ENCODE measurements at regions not wholly inside any gene's neighbourhood (a gene's known extent, or its start where the extent isn't known, plus 50 kb on each side); places are given as distances from the start of the nearest gene placed in this dataset.
"Not testable (repeated sequence)": the region's sequence is repeated elsewhere in the genome, so short reads cannot be mapped to it uniquely, and the experiment has no call there.

- Histone ChIP-seq H3K27me3 (ENCODE audit: low read depth, low read length) (no peaks in the 10 kb centered on the region), H3K9me3 (ENCODE audit: control insufficient read depth in 1 of 2, low read length in 2 of 2) (no peaks in the 10 kb centered on the region), H3K4me3 (ENCODE audit: low read depth in 1 of 2, low read length in 2 of 2) (no peak overlapping the region), H3K4me1 (ENCODE audit: control insufficient read depth in 1 of 2, insufficient read depth in 2 of 2, low read length in 2 of 2) (no peaks in the 10 kb centered on the region), H3K36me3 (ENCODE audit: control insufficient read depth in 1 of 2, insufficient read depth in 2 of 2, low read length in 2 of 2) (no peaks in the 10 kb centered on the region), H3K27ac (ENCODE audit: low read length) (no peak overlapping the region)
Observed at GRCh38 chr5:42089705-42090104, 164.6 kb downstream of the FBXO4 start.

GRCh38 chr5:42090162-42090561 is 165.1 kb downstream of the FBXO4 start:
- no peaks in the 10 kb centered on the region for H3K4me1 ChIP-seq (ENCODE audit: control insufficient read depth in 1 of 2, insufficient read depth in 2 of 2, low read length in 2 of 2)
- H3K27ac ChIP-seq (ENCODE audit: low read length) = no peak overlapping the region
- no peaks in the 10 kb centered on the region for H3K27me3 ChIP-seq (ENCODE audit: low read depth, low read length)
- H3K4me3 ChIP-seq (ENCODE audit: low read depth in 1 of 2, low read length in 2 of 2) = no peak overlapping the region
- no peaks in the 10 kb centered on the region for H3K36me3 ChIP-seq (ENCODE audit: control insufficient read depth in 1 of 2, insufficient read depth in 2 of 2, low read length in 2 of 2)
- H3K9me3 ChIP-seq (ENCODE audit: control insufficient read depth in 1 of 2, low read length in 2 of 2) = no peaks in the 10 kb centered on the region

- H3K27ac ChIP-seq (ENCODE audit: low read length); H3K9me3 ChIP-seq (ENCODE audit: control insufficient read depth in 1 of 2, low read length in 2 of 2); H3K36me3 ChIP-seq (ENCODE audit: control insufficient read depth in 1 of 2, insufficient read depth in 2 of 2, low read length in 2 of 2); H3K4me1 ChIP-seq (ENCODE audit: control insufficient read depth in 1 of 2, insufficient read depth in 2 of 2, low read length in 2 of 2); H3K4me3 ChIP-seq (ENCODE audit: low read depth in 1 of 2, low read length in 2 of 2); H3K27me3 ChIP-seq (ENCODE audit: low read depth, low read length): not testable (repeated sequence)
Observed at GRCh38 chr5:42099846-42100245, 174.8 kb downstream of the FBXO4 start.

- Histone ChIP-seq H3K36me3 (ENCODE audit: control insufficient read depth in 1 of 2, insufficient read depth in 2 of 2, low read length in 2 of 2) (no peaks in the 10 kb centered on the region), H3K4me1 (ENCODE audit: control insufficient read depth in 1 of 2, insufficient read depth in 2 of 2, low read length in 2 of 2) (no peaks in the 10 kb centered on the region), H3K9me3 (ENCODE audit: control insufficient read depth in 1 of 2, low read length in 2 of 2) (peaks cover 0 to 6% of the 10 kb centered on the region in 2 donors), H3K27me3 (ENCODE audit: low read depth, low read length) (no peaks in the 10 kb centered on the region), H3K4me3 (ENCODE audit: low read depth in 1 of 2, low read length in 2 of 2) (no peak overlapping the region), H3K27ac (ENCODE audit: low read length) (no peak overlapping the region)
Observed at GRCh38 chr5:42108468-42108867, 183.4 kb downstream of the FBXO4 start.

GRCh38 chr5:42109006-42109572 is 184.0 kb downstream of the FBXO4 start:
- H3K4me3 ChIP-seq (ENCODE audit: low read depth in 1 of 2, low read length in 2 of 2) = no peak overlapping the region

GRCh38 chr5:42115721-42116120 is 190.6 kb downstream of the FBXO4 start:
- not testable (repeated sequence) for H3K27me3 ChIP-seq (ENCODE audit: low read depth, low read length); H3K4me3 ChIP-seq (ENCODE audit: low read depth in 1 of 2, low read length in 2 of 2); H3K36me3 ChIP-seq (ENCODE audit: control insufficient read depth in 1 of 2, insufficient read depth in 2 of 2, low read length in 2 of 2); H3K4me1 ChIP-seq (ENCODE audit: control insufficient read depth in 1 of 2, insufficient read depth in 2 of 2, low read length in 2 of 2); H3K27ac ChIP-seq (ENCODE audit: low read length); H3K9me3 ChIP-seq (ENCODE audit: control insufficient read depth in 1 of 2, low read length in 2 of 2)

More at GRCh38 chr5:42109006-42109572, 184.0 kb downstream of the FBXO4 start:
- Histone ChIP-seq H3K9me3 (ENCODE audit: control insufficient read depth in 1 of 2, low read length in 2 of 2) (peaks cover 0 to 6% of the 10 kb centered on the region in 2 donors), H3K27ac (ENCODE audit: low read length) (no peak overlapping the region), H3K4me1 (ENCODE audit: control insufficient read depth in 1 of 2, insufficient read depth in 2 of 2, low read length in 2 of 2) (no peaks in the 10 kb centered on the region), H3K27me3 (ENCODE audit: low read depth, low read length) (no peaks in the 10 kb centered on the region), H3K36me3 (ENCODE audit: control insufficient read depth in 1 of 2, insufficient read depth in 2 of 2, low read length in 2 of 2) (no peaks in the 10 kb centered on the region)

GRCh38 chr5:42120070-42120469 is 195.0 kb downstream of the FBXO4 start:
- Histone ChIP-seq H3K4me3 (ENCODE audit: low read depth in 1 of 2, low read length in 2 of 2) (no peak overlapping the region), H3K9me3 (ENCODE audit: control insufficient read depth in 1 of 2, low read length in 2 of 2) (no peaks in the 10 kb centered on the region), H3K4me1 (ENCODE audit: control insufficient read depth in 1 of 2, insufficient read depth in 2 of 2, low read length in 2 of 2) (no peaks in the 10 kb centered on the region), H3K27ac (ENCODE audit: low read length) (no peak overlapping the region), H3K27me3 (ENCODE audit: low read depth, low read length) (no peaks in the 10 kb centered on the region), H3K36me3 (ENCODE audit: control insufficient read depth in 1 of 2, insufficient read depth in 2 of 2, low read length in 2 of 2) (no peaks in the 10 kb centered on the region)

- Histone ChIP-seq H3K36me3 (ENCODE audit: control insufficient read depth in 1 of 2, insufficient read depth in 2 of 2, low read length in 2 of 2) (no peaks in the 10 kb centered on the region), H3K9me3 (ENCODE audit: control insufficient read depth in 1 of 2, low read length in 2 of 2) (no peaks in the 10 kb centered on the region), H3K27me3 (ENCODE audit: low read depth, low read length) (no peaks in the 10 kb centered on the region), H3K4me3 (ENCODE audit: low read depth in 1 of 2, low read length in 2 of 2) (no peak overlapping the region), H3K27ac (ENCODE audit: low read length) (no peak overlapping the region), H3K4me1 (ENCODE audit: control insufficient read depth in 1 of 2, insufficient read depth in 2 of 2, low read length in 2 of 2) (no peaks in the 10 kb centered on the region)
Observed at GRCh38 chr5:42121401-42121800, 196.3 kb downstream of the FBXO4 start.

GRCh38 chr5:42131081-42131480 is 206.0 kb downstream of the FBXO4 start:
- no peaks in the 10 kb centered on the region for H3K27me3 ChIP-seq (ENCODE audit: low read depth, low read length)
- H3K9me3 ChIP-seq (ENCODE audit: control insufficient read depth in 1 of 2, low read length in 2 of 2) = no peaks in the 10 kb centered on the region
- no peak overlapping the region for H3K27ac ChIP-seq (ENCODE audit: low read length)
- no peak overlapping the region for H3K4me3 ChIP-seq (ENCODE audit: low read depth in 1 of 2, low read length in 2 of 2)
- no peaks in the 10 kb centered on the region for H3K4me1 ChIP-seq (ENCODE audit: control insufficient read depth in 1 of 2, insufficient read depth in 2 of 2, low read length in 2 of 2)
- H3K36me3 ChIP-seq (ENCODE audit: control insufficient read depth in 1 of 2, insufficient read depth in 2 of 2, low read length in 2 of 2) = no peaks in the 10 kb centered on the region

- H3K27me3 ChIP-seq (ENCODE audit: low read depth, low read length) = no peaks in the 10 kb centered on the region
- no peak overlapping the region for H3K27ac ChIP-seq (ENCODE audit: low read length)
- no peaks in the 10 kb centered on the region for H3K36me3 ChIP-seq (ENCODE audit: control insufficient read depth in 1 of 2, insufficient read depth in 2 of 2, low read length in 2 of 2)
- no peak overlapping the region for H3K4me3 ChIP-seq (ENCODE audit: low read depth in 1 of 2, low read length in 2 of 2)
- H3K9me3 ChIP-seq (ENCODE audit: control insufficient read depth in 1 of 2, low read length in 2 of 2) = no peaks in the 10 kb centered on the region
- H3K4me1 ChIP-seq (ENCODE audit: control insufficient read depth in 1 of 2, insufficient read depth in 2 of 2, low read length in 2 of 2) = no peaks in the 10 kb centered on the region
Observed at GRCh38 chr5:42143361-42143760, 218.3 kb downstream of the FBXO4 start.

GRCh38 chr5:42148813-42149212 is 223.7 kb downstream of the FBXO4 start:
- Histone ChIP-seq H3K27me3 (ENCODE audit: low read depth, low read length) (no peaks in the 10 kb centered on the region), H3K4me3 (ENCODE audit: low read depth in 1 of 2, low read length in 2 of 2) (peak overlapping the region in 1 of 2 donors; percentile 41), H3K27ac (ENCODE audit: low read length) (no peak overlapping the region), H3K36me3 (ENCODE audit: control insufficient read depth in 1 of 2, insufficient read depth in 2 of 2, low read length in 2 of 2) (no peaks in the 10 kb centered on the region), H3K9me3 (ENCODE audit: control insufficient read depth in 1 of 2, low read length in 2 of 2) (peaks cover 0 to 14% of the 10 kb centered on the region in 2 donors), H3K4me1 (ENCODE audit: control insufficient read depth in 1 of 2, insufficient read depth in 2 of 2, low read length in 2 of 2) (no peaks in the 10 kb centered on the region)

GRCh38 chr5:42157215-42157614 is 232.1 kb downstream of the FBXO4 start:
- Histone ChIP-seq H3K4me1 (ENCODE audit: control insufficient read depth in 1 of 2, insufficient read depth in 2 of 2, low read length in 2 of 2) (no peaks in the 10 kb centered on the region), H3K27ac (ENCODE audit: low read length) (no peak overlapping the region), H3K36me3 (ENCODE audit: control insufficient read depth in 1 of 2, insufficient read depth in 2 of 2, low read length in 2 of 2) (no peaks in the 10 kb centered on the region), H3K4me3 (ENCODE audit: low read depth in 1 of 2, low read length in 2 of 2) (no peak overlapping the region), H3K27me3 (ENCODE audit: low read depth, low read length) (no peaks in the 10 kb centered on the region), H3K9me3 (ENCODE audit: control insufficient read depth in 1 of 2, low read length in 2 of 2) (no peaks in the 10 kb centered on the region)
